GF-D8 (cell line): ENCODE measurements at regions not wholly inside any gene's neighbourhood (a gene's known extent, or its start where the extent isn't known, plus 50 kb on each side); places are given as distances from the start of the nearest gene placed in this dataset.

Source experiments
- DNase-seq: peaks from one replicate; lab custom pipeline; 2025; lab: John Stamatoyannopoulos, UW

GRCh38 chr11:25890626-25891260 lies 441.2 kb upstream of the ANO3 start:
- DNase-seq: no peak

- no peak for DNase-seq
Observed at GRCh38 chr11:25891960-25892359, 440.0 kb upstream of the ANO3 start.

- no peak for DNase-seq
Observed at GRCh38 chr11:25899617-25900160, 432.2 kb upstream of the ANO3 start.

GRCh38 chr11:25900814-25901213 lies 431.1 kb upstream of the ANO3 start:
- no peak for DNase-seq

- no peak for DNase-seq
Observed at GRCh38 chr11:25901415-25901814, 430.5 kb upstream of the ANO3 start.

GRCh38 chr11:25902476-25902875 lies 429.5 kb upstream of the ANO3 start:
- DNase-seq: no peak

- DNase-seq: no peak
Observed at GRCh38 chr11:25908726-25909125, 423.2 kb upstream of the ANO3 start.

- DNase-seq: no peak
Observed at GRCh38 chr11:25910086-25910485, 421.8 kb upstream of the ANO3 start.

- DNase-seq: no peak
Observed at GRCh38 chr11:25920356-25920755, 411.6 kb upstream of the ANO3 start.

GRCh38 chr11:25924586-25924985 lies 407.3 kb upstream of the ANO3 start:
- DNase-seq: no peak

GRCh38 chr11:25925359-25925758 lies 406.6 kb upstream of the ANO3 start:
- no peak for DNase-seq

- DNase-seq: no peak
Observed at GRCh38 chr11:25927411-25927953, 404.4 kb upstream of the ANO3 start.

- no peak for DNase-seq
Observed at GRCh38 chr11:25928076-25928475, 403.9 kb upstream of the ANO3 start.

- no peak for DNase-seq
Observed at GRCh38 chr11:25938952-25939351, 393.0 kb upstream of the ANO3 start.

- no peak for DNase-seq
Observed at GRCh38 chr11:25939691-25940090, 392.2 kb upstream of the ANO3 start.

GRCh38 chr11:25941353-25941752 lies 390.6 kb upstream of the ANO3 start:
- no peak for DNase-seq

- no peak for DNase-seq
Observed at GRCh38 chr11:25943031-25943430, 388.9 kb upstream of the ANO3 start.

GRCh38 chr11:25943777-25944661 lies 387.9 kb upstream of the ANO3 start:
- no peak for DNase-seq

GRCh38 chr11:25949918-25950317 lies 382.0 kb upstream of the ANO3 start:
- DNase-seq: no peak

GRCh38 chr11:25953006-25953405 lies 378.9 kb upstream of the ANO3 start:
- no peak for DNase-seq

GRCh38 chr11:25958045-25958444 lies 373.9 kb upstream of the ANO3 start:
- DNase-seq: no peak

GRCh38 chr11:25961539-25961938 lies 370.4 kb upstream of the ANO3 start:
- no peak for DNase-seq
